ENCODE measurements at regions not wholly inside any gene's neighbourhood (a gene's known extent, or its start where the extent isn't known, plus 50 kb on each side); places are given as distances from the start of the nearest gene placed in this dataset.

- no peak for DNase-seq (ENCODE audit: low read depth)
- H3K4me3 ChIP-seq (ENCODE audit: low read depth, low read length): no peak overlapping the region
- no peak for TF ChIP-seq CTCF (conservative IDR thresholded peaks at IDR 0.05; ENCODE audit: low read depth, low read length)
These were observed 1286.9 kb downstream of the ADGRL3 start for GRCh38 chr4:62487016-62487415.

- no peak for TF ChIP-seq CTCF (conservative IDR thresholded peaks at IDR 0.05; ENCODE audit: low read depth, low read length)
- DNase-seq (ENCODE audit: low read depth): no peak
These were observed 1284.2 kb downstream of the ADGRL3 start for GRCh38 chr4:62484357-62484756.

GRCh38 chr4:62482355-62482754, 1282.2 kb downstream of the ADGRL3 start:
- DNase-seq (ENCODE audit: low read depth): no peak
- no peak overlapping the region for H3K4me3 ChIP-seq (ENCODE audit: low read depth, low read length)
- no peak for TF ChIP-seq CTCF (conservative IDR thresholded peaks at IDR 0.05; ENCODE audit: low read depth, low read length)

More at GRCh38 chr4:62484357-62484756, 1284.2 kb downstream of the ADGRL3 start:
- H3K4me3 ChIP-seq (ENCODE audit: low read depth, low read length): no peak overlapping the region

GRCh38 chr4:62475596-62475995, 1275.5 kb downstream of the ADGRL3 start:
- no peak for DNase-seq (ENCODE audit: low read depth)
- no peak for TF ChIP-seq CTCF (conservative IDR thresholded peaks at IDR 0.05; ENCODE audit: low read depth, low read length)
- H3K4me3 ChIP-seq (ENCODE audit: low read depth, low read length): no peak overlapping the region

GRCh38 chr4:62474802-62475201, 1274.7 kb downstream of the ADGRL3 start:
- TF ChIP-seq CTCF (conservative IDR thresholded peaks at IDR 0.05; ENCODE audit: low read depth, low read length): no peak
- H3K4me3 ChIP-seq (ENCODE audit: low read depth, low read length): no peak overlapping the region
- DNase-seq (ENCODE audit: low read depth): no peak

GRCh38 chr4:62471021-62471420, 1270.9 kb downstream of the ADGRL3 start:
- no peak for DNase-seq (ENCODE audit: low read depth)
- H3K4me3 ChIP-seq (ENCODE audit: low read depth, low read length): no peak overlapping the region
- TF ChIP-seq CTCF (conservative IDR thresholded peaks at IDR 0.05; ENCODE audit: low read depth, low read length): no peak

- DNase-seq (ENCODE audit: low read depth): no peak
- TF ChIP-seq CTCF (conservative IDR thresholded peaks at IDR 0.05; ENCODE audit: low read depth, low read length): no peak
- H3K4me3 ChIP-seq (ENCODE audit: low read depth, low read length): no peak overlapping the region
These were observed 1270.4 kb downstream of the ADGRL3 start for GRCh38 chr4:62470421-62470983.

Data from choroid plexus epithelial cell (primary cell).